ENCODE measurements at regions not wholly inside any gene's neighbourhood (a gene's known extent, or its start where the extent isn't known, plus 50 kb on each side); places are given as distances from the start of the nearest gene placed in this dataset.

DNA sequence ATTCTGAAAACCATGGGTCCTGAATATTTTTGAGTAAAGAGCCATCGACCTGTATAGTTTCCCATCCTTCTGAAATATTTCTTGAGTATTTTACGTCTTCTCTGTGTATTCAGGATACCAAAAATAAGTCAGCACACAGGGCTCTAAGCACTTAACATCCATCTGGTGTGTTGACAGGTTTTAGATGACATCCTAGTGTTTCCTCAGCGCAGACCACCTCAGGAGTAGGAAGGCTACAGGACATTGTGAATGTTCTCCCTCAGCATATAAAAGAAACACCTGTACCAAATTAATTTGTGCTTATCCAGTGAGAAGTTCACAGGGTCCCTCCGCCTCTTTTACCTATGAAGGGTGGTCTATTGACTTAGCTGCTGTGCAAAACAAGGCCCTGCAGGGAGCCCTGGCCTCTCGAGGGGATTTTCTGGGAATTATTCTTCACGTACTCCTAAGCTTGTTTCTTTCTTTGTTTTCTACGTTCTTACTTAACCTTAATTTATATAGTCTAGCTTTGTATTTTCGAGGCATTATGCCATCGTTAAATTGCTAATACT is 241.8 kb downstream of the FBXO8 start:
- TF ChIP-seq, protein P1, sequence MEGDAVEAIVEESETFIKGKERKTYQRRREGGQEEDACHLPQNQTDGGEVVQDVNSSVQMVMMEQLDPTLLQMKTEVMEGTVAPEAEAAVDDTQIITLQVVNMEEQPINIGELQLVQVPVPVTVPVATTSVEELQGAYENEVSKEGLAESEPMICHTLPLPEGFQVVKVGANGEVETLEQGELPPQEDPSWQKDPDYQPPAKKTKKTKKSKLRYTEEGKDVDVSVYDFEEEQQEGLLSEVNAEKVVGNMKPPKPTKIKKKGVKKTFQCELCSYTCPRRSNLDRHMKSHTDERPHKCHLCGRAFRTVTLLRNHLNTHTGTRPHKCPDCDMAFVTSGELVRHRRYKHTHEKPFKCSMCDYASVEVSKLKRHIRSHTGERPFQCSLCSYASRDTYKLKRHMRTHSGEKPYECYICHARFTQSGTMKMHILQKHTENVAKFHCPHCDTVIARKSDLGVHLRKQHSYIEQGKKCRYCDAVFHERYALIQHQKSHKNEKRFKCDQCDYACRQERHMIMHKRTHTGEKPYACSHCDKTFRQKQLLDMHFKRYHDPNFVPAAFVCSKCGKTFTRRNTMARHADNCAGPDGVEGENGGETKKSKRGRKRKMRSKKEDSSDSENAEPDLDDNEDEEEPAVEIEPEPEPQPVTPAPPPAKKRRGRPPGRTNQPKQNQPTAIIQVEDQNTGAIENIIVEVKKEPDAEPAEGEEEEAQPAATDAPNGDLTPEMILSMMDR (IDR thresholded peaks at IDR 0.05; ENCODE audit: extremely low read depth, low read depth, low read length), result no peak
- Histone ChIP-seq H4K20me1 (ENCODE audit: insufficient read depth, low read length) (no peaks in the 10 kb centered on the region), H2AFZ (ENCODE audit: low read length) (no peak overlapping the region), H3K27me3 (ENCODE audit: insufficient read depth, low read length) (no peaks in the 10 kb centered on the region), H3K79me2 (ENCODE audit: insufficient read depth, low read length) (no peaks in the 10 kb centered on the region), H3K27ac (ENCODE audit: low read depth, low read length) (no peak overlapping the region), H3K4me1 (ENCODE audit: insufficient read depth, low read length) (no peaks in the 10 kb centered on the region), H3K4me3 (ENCODE audit: insufficient read depth, low read length) (no peak overlapping the region), H3K36me3 (ENCODE audit: insufficient read depth, low read length) (no peaks in the 10 kb centered on the region), H3K4me2 (ENCODE audit: insufficient read depth, low read length) (no peak overlapping the region), H3K9me3 (ENCODE audit: low read depth, low read length) (no peaks in the 10 kb centered on the region)
- no peak for DNase-seq (ENCODE audit: insufficient read length, low spot score, missing footprints)

DNA sequence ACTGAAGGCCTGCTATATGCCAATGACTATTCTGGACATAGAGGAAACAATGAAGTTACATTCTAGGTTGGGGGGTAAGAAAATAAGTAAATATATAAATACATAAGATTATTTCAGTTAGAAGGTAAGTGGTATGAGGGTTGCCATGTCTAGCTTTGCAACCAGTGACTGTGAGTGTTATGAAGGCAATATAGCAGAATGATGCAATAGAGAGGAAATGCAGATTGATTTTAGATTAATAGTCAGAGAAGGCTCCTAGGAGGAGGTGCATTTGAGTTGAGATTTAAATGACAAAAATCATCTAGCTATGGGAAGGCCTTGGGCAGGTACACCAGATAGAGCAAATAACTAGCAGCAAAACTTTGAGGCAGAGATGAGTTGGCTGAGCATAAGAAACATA is 243.2 kb downstream of the FBXO8 start:
- Histone ChIP-seq H3K4me2 (ENCODE audit: insufficient read depth, low read length) (no peak overlapping the region), H3K27me3 (ENCODE audit: insufficient read depth, low read length) (no peaks in the 10 kb centered on the region), H2AFZ (ENCODE audit: low read length) (no peak overlapping the region), H4K20me1 (ENCODE audit: insufficient read depth, low read length) (no peaks in the 10 kb centered on the region), H3K27ac (ENCODE audit: low read depth, low read length) (no peak overlapping the region), H3K36me3 (ENCODE audit: insufficient read depth, low read length) (no peaks in the 10 kb centered on the region), H3K4me1 (ENCODE audit: insufficient read depth, low read length) (no peaks in the 10 kb centered on the region), H3K79me2 (ENCODE audit: insufficient read depth, low read length) (no peaks in the 10 kb centered on the region), H3K9me3 (ENCODE audit: low read depth, low read length) (no peaks in the 10 kb centered on the region), H3K4me3 (ENCODE audit: insufficient read depth, low read length) (no peak overlapping the region)
- DNase-seq (ENCODE audit: insufficient read length, low spot score, missing footprints), result no peak
- TF ChIP-seq, protein P1 (IDR thresholded peaks at IDR 0.05; ENCODE audit: extremely low read depth, low read depth, low read length), result no peak

DNA sequence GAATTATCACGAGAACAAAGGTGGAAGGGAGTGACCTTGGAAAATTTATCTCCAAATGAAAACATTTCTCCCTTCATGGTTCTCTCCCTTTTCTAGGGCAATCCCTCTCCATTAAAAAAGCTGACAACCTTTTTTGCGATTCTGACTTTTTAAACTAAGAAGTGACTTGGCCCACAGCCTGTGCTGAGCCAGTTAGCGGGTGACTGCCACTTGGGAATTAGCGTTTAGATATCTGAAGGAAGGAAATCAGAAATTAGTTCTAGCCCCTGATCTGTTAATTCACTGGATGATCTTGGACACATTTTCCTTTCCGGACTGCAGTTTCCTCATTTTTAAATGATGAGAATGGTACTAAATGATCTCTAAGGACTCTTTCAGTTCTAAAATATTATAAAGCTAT is 245.0 kb downstream of the FBXO8 start:
- Histone ChIP-seq H3K9me3 (ENCODE audit: low read depth, low read length) (no peaks in the 10 kb centered on the region), H3K4me2 (ENCODE audit: insufficient read depth, low read length) (no peak overlapping the region), H3K27ac (ENCODE audit: low read depth, low read length) (no peak overlapping the region), H2AFZ (ENCODE audit: low read length) (no peak overlapping the region), H3K36me3 (ENCODE audit: insufficient read depth, low read length) (no peaks in the 10 kb centered on the region), H3K4me1 (ENCODE audit: insufficient read depth, low read length) (no peaks in the 10 kb centered on the region), H3K4me3 (ENCODE audit: insufficient read depth, low read length) (no peak overlapping the region), H3K79me2 (ENCODE audit: insufficient read depth, low read length) (no peaks in the 10 kb centered on the region), H3K27me3 (ENCODE audit: insufficient read depth, low read length) (no peaks in the 10 kb centered on the region), H4K20me1 (ENCODE audit: insufficient read depth, low read length) (no peaks in the 10 kb centered on the region)
- no peak for DNase-seq (ENCODE audit: insufficient read length, low spot score, missing footprints)
- TF ChIP-seq, protein P1 (IDR thresholded peaks at IDR 0.05; ENCODE audit: extremely low read depth, low read depth, low read length), result no peak

DNA sequence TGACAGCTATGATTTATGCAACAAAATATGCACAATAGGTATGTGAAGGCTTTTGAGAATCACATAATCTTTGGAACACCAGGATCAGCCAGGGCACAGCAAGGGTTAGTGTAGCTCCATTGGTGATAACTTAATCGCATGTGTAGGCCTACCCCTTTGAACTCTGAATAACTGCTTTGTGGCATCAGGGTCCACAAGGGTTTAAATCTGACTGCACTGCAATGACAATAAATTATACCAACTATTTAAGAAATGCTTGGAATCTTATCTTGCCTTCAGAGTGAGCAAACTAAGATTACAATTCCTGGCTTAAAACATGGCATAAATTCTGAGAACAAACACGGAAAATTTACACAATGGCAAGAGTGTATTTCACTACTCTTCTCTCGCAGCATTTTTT is 245.8 kb downstream of the FBXO8 start:
- no peak for DNase-seq (ENCODE audit: insufficient read length, low spot score, missing footprints)
- H3K27me3 ChIP-seq (ENCODE audit: insufficient read depth, low read length), result no peaks in the 10 kb centered on the region
- TF ChIP-seq, protein P1 (IDR thresholded peaks at IDR 0.05; ENCODE audit: extremely low read depth, low read depth, low read length), result no peak
- no peak overlapping the region for H3K4me3 ChIP-seq (ENCODE audit: insufficient read depth, low read length)
- no peak overlapping the region for H2AFZ ChIP-seq (ENCODE audit: low read length)
- no peak overlapping the region for H3K27ac ChIP-seq (ENCODE audit: low read depth, low read length)
- no peaks in the 10 kb centered on the region for H3K9me3 ChIP-seq (ENCODE audit: low read depth, low read length)
- no peaks in the 10 kb centered on the region for H3K36me3 ChIP-seq (ENCODE audit: insufficient read depth, low read length)
- H3K4me2 ChIP-seq (ENCODE audit: insufficient read depth, low read length), result no peak overlapping the region
- no peaks in the 10 kb centered on the region for H3K79me2 ChIP-seq (ENCODE audit: insufficient read depth, low read length)
- no peaks in the 10 kb centered on the region for H3K4me1 ChIP-seq (ENCODE audit: insufficient read depth, low read length)
- H4K20me1 ChIP-seq (ENCODE audit: insufficient read depth, low read length), result no peaks in the 10 kb centered on the region
